GM19035 (cell line): ENCODE measurements at regions not wholly inside any gene's neighbourhood (a gene's known extent, or its start where the extent isn't known, plus 50 kb on each side); places are given as distances from the start of the nearest gene placed in this dataset.
"Not testable (repeated sequence)": the region's sequence is repeated elsewhere in the genome, so short reads cannot be mapped to it uniquely, and the experiment has no call there.

Source experiments
- ATAC-seq: cut with Tn5 transposase; IDR thresholded peaks from one replicate; pipeline ENCODE4 v1.9.1; 2021; ENCODE audit not compliant: unreplicated experiment

DNA sequence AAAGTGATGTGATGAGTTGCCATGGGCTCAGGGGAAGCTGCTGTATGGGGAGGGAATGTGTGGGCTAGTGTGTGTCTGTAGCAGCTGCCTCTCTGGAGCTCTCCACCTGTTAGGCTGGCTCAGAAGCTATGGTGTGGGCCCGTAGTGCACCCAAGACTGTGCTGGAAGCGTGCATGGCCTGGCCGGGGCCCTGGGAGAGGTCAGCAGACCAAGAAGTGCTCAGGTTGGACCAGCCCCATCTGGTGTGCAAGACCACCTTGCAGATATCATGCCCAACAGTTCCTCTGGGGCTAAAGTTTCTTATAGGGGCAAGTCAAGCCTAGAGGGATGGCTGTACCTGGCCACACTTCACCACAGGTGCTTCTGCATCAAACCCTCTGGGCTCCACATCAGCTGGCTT, 274.4 kb upstream of the CCDC179 start:
- ATAC-seq, result no peak

DNA sequence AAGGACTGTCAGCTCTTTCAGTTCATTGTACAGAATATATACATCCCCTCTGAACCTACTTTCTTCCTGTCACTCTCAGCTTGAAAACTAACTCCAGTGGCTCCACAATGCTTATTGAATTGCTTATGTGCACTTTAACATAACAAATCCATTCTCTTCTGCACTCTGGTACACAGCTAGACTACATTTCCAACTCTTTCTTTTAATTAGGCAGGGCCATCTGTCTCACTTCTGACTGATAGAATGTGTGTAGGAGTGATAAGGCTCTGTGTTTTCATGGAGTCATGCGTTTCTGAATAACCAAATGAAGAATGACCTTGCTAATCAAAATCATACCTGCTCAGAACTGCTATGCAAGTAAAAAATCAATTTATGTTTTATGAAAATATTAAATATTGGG, 278.5 kb upstream of the CCDC179 start:
- ATAC-seq, result no peak

DNA sequence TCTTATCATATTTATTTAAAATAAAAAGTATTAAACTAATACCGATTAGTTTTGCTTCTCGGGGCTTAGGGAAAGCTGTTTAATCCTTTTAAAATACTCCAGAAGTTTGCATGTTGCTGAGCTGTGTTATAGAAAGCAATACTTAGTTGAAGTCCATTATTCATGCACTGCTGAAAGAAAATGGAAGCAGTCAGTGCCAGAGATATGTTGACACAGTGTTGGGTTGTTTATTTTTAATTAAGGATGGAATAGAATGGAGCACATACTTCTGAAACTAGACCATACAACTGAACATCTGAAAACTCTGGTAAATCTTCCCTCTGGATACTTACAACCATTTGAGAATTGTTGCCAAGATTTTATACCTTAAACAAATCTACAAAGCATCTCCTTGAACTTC, 282.7 kb upstream of the CCDC179 start:
- no peak for ATAC-seq

DNA sequence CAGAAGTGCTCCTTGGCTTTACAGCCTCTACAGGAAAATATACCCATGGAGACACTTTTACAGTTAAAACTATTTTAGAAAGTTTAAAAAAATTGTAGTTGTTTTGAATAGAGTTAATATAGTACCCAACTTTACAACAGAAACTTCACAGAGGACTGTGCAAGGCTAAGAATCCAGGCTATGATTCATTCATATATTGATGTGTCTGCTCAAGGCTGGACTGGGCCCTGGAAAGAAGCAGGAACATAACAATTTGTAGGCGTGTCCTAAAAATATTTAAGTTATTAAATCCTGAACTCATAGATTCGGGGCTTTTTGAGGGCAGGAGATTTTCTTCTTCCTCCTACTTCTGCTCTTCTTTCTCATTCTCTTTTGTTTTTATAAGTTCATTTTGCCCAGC, 291.5 kb upstream of the CCDC179 start:
- no peak for ATAC-seq

DNA sequence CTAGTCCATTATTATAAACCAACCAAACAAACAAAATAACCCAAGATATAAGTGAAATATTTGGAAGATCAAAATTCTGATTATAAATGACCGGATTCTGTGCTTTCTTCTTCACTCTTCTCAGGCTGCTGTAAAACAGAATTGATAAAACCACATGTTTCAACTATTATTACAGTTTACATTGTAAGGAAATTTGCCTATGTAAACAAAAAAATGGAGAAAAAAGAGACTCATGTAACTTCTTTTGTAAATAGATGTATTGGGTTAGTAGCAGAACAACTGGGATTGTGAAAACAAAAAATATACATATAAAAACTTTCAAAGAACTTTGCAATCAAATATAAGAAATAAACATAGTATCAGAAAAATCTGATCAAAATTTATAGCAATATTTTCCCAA, 295.2 kb upstream of the CCDC179 start:
- ATAC-seq, result no peak

DNA sequence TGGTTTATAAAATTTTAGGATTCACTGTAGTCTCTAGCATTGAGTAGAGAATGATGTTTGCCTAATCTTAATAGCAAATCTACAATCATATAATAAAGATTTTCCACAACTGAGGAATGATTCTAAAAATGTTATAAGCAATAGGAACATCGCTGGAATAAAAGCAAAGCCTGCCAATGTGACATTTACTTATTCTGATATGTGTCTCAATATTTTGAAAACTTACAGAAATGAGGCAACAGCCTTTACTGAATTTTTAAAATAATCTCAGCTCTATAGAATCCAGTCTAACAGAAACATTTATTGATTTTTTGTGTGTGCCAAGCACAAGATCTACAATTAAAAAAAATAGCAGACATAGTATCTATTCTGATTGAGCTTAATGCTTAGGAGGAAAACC, 303.7 kb upstream of the CCDC179 start:
- no peak for ATAC-seq

DNA sequence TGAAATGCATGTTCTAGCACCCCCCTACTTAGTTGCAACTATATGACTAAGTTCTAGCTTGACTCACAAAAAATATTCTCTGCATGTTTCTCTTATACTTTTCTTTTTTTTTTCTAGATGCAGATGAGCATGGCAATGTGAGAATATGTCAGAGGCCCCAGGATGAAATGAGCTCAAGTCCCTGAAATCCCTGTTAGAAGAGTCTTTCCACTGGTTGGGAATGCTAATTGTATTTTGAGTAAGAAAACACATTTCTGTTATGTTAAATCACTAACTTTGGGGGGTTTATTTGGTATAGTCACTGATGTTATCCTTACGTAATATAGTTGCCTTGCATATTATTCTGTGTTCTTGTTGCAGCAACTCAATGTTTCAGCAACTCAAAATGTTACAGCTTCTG, 306.1 kb upstream of the CCDC179 start:
- no peak for ATAC-seq

DNA sequence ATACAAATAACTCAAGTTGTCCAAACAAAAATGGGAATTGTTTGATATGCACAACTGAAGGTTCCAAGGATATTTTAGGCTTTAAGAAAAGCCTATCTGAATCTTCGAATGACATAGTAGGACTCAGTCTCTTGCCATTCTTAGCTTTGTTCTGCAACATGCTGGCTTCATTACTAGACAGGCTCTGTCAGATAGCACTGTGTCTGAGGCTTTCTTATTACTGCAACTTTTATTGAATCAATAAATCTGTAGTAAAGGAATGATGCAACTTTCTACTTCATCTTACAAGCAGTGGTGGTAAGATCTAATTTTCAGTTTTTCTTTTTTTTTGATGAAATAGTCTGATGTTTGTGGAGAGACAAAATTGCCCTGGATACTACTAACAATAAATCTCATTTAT, 319.3 kb upstream of the CCDC179 start:
- ATAC-seq, result no peak

DNA sequence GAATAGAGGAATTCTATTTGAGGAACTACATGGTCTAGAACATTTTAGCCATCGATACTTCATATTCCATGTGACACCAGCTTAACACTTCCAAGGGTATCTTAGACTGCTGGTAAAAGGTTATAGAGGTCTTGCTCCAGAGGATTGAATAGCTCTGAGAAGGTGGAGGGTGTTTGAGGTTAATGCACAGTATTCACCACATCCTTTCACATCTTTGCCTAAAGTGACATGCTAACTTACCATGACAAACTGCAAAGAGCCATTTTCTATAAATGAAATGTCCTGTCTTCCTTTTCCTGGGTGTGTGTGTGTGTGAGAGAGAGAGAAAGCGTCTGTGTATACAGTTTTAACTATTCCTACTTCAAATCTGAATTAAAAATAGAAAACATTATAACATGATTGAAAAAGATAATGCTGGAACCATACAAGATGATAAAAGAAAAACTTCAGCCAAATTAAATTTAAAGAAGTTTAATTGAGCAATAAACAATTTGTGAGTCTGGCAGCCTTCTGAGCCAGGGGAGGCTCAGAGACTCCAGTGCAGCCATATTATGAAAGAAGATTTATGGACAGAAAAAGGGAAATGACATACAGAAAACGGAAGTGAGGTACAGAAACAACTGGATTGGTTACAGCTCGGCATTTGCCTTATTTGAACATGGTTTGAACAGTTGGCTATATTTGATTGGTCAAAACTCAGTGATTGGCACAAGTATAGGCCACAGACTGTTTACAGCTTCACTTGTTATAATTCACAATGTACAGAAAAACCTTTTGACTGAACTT, 320.9 kb upstream of the CCDC179 start:
- ATAC-seq, result no peak

DNA sequence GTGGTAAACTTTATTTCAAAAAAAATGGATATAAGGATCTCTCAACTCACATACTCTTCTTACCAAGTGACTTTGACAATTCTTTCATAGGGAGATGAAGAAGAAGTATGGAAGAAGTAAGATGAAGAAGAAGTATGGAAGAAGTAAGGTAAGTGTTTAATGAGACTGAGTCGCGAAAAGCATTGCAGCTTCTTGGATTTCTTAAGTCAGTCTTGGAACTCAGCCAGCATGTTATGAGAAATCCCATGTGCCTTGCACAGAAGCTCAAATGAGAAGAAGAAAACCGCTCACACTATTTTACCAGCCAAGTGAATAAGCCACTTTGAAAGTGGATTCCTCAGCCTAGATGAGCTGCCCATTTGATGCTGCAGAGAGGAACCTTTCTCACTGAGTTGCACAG, 332.0 kb upstream of the CCDC179 start:
- no peak for ATAC-seq

DNA sequence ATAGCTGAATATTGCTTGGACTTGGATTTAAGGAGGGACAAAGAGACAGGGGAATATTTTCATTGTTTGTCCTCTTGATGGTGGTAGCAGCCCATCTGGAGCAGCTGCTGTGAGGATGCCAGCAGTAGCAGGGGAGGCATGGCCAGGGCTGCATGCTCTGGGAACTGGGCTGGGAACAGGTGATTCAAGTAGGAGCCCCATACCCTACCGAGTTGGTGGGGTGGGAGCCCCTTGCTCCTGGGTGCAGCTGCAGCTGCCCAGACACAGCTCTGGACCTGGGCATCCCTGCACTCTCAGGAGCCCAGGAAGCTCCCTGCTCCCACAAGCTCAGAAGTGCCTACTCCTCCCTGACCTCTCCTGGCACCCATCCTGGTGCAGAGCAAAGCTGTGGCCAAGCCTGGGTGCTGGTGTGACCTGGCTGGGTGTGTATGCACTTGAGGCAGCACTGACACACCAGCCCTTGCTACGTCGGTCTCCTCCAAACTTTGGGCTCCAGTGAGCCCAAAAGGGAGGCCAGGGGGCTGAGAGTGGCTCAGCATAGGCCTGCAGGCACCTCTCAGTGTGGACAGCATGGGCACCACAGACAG, 341.8 kb upstream of the CCDC179 start:
- no peak for ATAC-seq

DNA sequence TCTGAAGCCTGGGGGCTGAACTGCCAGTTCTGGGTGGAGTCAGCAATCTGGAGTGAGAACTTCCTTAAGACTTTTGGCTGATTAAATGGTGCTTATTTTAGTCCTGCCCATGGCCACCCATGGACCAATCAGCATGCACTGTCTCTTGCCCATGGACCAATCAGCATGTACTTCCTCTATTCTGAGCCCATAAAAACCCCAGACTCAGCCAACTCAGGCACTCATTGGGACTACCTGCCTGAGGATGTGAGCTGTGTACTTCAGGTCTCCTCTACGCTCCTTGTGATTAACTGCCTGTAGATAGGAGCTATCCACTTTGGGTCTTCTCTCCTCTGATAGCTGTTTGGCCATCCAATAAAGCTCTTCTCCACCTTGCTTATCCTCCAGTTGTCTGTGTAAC, 342.3 kb upstream of the CCDC179 start:
- no peak for ATAC-seq

DNA sequence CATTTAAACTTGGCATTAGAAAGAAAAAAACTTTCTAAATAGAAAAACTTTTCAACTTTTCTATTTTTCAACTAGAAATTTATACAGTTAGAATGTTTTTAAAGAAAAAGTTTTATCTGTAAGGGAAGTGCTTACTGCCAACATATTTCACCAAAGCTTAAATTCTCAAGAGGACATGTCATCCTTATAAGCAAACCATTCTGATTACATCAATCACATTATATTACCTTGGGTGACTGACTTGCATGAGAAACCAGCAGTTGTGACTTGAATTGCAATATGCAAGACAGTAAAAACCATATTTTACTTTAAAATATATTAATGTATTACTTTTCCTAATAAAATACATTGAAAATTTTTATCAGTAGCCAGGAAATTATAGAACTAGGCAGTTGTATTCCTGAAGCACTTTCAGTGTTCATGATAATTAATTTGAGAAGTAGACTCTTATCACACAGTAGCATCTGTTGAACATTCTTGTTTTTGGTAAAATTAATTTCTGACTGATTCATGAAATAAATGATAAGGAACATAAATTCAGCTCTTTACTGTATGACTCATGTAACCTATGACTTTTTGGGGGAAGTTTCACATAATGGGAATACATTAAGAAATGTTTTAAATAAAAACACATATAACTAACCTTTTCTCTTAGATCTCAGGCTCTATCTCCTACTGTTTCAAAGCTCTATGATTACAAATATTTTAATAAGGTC, 345.0 kb upstream of the CCDC179 start:
- no peak for ATAC-seq

DNA sequence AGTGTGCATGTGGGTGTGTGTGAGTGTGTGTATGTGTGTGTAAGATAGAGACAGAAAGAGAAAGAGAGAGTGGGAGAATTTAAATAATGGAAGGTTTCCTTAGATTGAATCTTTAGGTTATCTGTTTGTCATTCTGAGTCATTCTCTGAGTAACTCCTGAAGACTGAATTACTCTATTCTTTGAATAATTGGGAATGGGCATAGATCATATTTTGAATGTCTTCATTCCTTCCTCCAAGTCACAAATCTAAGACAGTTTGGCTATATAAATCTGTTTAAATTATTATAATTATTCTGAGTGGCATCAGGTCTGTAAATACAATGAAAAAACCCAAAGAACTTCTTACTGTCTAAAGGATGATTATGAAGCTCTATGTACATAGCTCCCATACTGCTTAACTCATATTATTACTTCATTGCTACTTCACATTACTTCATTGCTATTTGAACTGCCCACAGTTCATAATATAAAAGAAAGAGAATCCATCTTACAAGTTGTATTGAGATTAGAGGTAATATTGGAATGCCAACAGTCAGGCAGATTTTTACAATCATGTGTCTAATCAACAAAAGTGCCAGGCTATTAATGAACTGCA, 346.6 kb upstream of the CCDC179 start:
- no peak for ATAC-seq

DNA sequence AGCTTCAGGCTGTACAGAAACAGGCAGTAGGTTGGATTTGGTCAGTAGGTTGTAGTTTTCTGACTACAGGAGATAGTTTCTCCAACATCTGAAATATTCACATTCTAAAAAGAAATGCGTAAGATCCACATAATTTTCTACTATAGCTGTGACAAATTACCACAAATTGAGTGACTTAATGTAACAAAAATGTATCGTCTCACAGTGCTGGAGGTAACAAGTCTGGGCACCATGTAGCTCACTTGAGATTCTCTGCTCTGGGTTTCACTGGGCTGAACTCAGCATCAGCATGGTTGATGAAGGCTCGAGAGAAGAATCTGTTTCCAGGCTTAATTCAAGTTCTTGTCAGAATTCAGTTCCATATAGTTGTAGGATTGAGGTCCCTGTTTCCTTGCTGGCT, 350.9 kb upstream of the CCDC179 start:
- no peak for ATAC-seq

DNA sequence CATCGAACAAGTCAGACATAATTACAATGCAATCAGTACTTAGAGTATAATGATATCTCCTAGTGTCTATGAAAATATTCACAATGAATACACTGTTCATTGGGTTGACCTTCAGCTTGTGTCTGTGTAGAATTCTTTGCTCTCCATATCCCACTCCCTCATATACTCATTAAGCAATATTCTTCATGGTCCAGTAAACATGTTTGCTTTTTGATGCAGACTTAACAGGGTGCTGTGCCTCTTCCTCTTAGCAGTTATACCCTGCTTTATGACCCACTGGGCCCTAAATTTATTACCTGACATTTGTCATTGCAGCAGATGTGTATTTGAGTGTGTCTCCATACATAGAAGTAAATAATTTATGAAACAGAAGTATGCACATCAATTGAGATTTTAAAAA, 352.5 kb upstream of the CCDC179 start:
- ATAC-seq, result no peak

DNA sequence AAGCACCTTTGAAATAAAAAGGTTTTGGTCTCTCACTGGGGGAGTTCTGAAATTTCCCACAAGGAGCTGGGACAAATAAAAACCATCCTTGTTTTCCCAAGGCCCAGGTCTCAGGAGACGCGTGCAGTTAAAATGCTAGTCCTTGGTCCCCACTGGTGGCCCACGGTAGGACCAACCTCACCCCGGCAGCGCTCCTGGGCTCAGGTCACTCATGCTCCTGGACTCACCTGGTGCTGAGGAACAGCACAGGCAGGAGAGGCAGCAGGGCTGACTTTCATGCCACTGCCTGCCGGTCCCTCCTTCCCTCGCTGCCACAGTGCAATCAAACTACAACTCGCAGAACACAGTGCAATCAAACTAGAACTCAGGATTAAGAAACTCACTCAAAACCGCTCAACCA, 356.8 kb upstream of the CCDC179 start:
- ATAC-seq, result no peak

DNA sequence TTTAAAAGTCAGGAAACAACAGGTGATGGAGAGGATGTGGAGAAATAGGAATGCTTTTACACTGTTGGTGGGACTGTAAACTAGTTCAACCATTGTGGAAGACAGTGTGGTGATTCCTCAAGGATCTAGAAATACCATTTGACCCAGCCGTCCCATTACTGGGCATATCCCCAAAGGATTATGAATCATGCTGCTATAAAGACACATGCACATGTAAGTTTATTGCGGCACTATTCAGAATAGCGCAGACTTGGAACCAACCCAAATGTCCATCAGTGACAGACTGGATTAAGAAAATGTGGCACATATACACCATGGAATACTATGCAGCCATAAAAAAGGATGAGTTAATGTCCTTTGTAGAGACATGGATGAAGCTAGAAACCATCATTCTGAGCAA, 359.8 kb upstream of the CCDC179 start:
- not testable (repeated sequence) for ATAC-seq

DNA sequence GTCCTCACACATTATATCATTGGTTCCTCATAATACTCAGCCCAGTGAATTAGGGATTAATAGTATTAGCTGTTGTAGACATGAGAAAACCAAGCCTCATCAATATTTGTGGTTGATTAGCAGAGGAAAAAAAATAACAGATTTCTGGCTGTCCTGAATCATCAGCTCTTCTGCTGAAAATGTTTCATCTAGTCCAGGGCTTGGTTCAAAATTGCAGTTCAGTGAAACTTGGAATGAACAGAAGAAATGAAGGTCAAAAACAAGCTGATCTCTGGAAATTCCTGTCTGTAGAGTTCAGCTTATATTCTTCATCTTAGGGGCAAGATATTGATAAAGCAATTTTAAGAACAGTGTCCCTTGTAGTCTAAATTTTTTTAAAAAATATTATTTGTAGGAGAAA, 361.1 kb upstream of the CCDC179 start:
- ATAC-seq, result no peak

DNA sequence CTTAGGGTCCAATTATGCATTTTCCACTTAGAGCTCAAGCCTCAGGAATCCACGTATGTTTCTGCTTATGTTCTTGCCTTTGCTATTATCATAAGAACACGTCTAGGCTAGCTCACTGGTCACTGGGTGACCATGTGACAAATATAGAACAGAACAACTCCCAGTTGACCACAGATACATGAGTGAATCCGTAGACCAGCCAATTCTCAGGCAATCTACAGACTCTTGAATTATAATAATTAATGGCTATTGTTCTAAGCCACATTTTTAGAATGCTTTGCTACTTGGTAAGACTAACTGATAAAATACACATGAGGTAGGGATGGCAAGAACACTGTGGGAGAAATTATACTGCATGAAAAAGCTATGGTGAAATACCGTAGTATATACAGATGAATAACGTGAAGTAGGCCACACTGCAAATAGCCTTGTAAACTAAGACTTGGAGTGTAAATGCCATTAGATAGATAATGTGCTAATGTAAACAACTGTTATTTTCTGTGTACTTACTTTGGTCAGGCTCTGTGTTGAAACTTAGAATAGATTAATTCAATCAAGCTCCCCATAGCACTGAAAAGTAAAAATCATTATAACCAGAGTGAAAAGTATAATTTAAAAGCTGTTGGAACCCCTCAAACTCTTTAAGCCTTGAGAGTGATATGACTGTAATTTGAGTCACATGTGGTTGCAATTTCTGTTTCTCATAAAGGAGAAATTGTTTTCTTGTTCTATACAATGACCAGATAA, 366.2 kb upstream of the CCDC179 start:
- ATAC-seq, result no peak

DNA sequence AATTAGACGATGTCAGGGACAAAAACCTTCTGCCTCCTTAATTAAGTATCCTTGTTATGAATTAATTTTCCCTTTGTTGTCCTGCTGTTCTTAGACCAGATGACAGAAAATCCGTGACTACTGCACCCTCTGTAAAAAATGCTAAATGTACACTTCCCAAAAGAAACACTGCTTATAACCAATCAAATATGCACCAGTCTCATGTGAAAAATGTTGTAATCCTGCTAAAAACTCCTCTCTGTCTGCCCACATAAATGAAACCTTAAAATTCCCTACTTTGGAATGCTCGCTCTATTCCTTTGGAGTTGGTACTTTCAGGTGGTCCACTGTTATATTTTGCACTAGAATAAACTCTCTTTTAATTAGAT, 366.8 kb upstream of the CCDC179 start:
- no peak for ATAC-seq
